SK-N-SH treated with all-trans-retinoic acid at 6 μM for 48 hours (cell line): ENCODE measurements at regions not wholly inside any gene's neighbourhood (a gene's known extent, or its start where the extent isn't known, plus 50 kb on each side); places are given as distances from the start of the nearest gene placed in this dataset.

Source experiments
- BACH2 ChIP-seq: fragments of 250-450 bp; sonication (Bioruptor Pico); IDR thresholded peaks from 2 replicates; pipeline ENCODE4 v1.9.0; 2021; ENCODE audit warnings: mild to moderate bottlenecking, borderline replicate concordance
- CSDC2 ChIP-seq: fragments of 250-450 bp; sonication (Bioruptor Pico); IDR thresholded peaks from 2 replicates; pipeline ENCODE4 v1.5.0; 2020; ENCODE audit warnings: mild to moderate bottlenecking, moderate library complexity
- GLIS3 ChIP-seq: fragments of 250-450 bp; sonication (Bioruptor Pico); IDR thresholded peaks from 2 replicates; pipeline ENCODE4 v1.5.0; 2020; ENCODE audit warnings: mild to moderate bottlenecking, moderate library complexity
- OSR1 ChIP-seq: fragments of 250-450 bp; sonication (Bioruptor Pico); IDR thresholded peaks from 2 replicates; pipeline ENCODE4 v1.8.0; 2022; ENCODE audit warnings: moderate library complexity, mild to moderate bottlenecking, inconsistent platforms
- RARB ChIP-seq: fragments of 250-450 bp; sonication (Bioruptor Pico); IDR thresholded peaks from 2 replicates; pipeline ENCODE4 v1.8.0; 2021; ENCODE audit warnings: mild to moderate bottlenecking, moderate library complexity
- SNAI2 ChIP-seq: fragments of 250-450 bp; sonication (Bioruptor Pico); IDR thresholded peaks from 2 replicates; pipeline ENCODE4 v1.5.0; 2020; ENCODE audit warnings: mild to moderate bottlenecking, moderate library complexity
- TOX ChIP-seq: fragments of 250-450 bp; sonication (Bioruptor Pico); IDR thresholded peaks from 2 replicates; pipeline ENCODE4 v1.8.0; 2021; ENCODE audit warnings: mild to moderate bottlenecking, moderate library complexity, borderline replicate concordance
- ZFP3 ChIP-seq: fragments of 250-450 bp; sonication (Bioruptor Pico); IDR thresholded peaks from 2 replicates; pipeline ENCODE4 v1.5.0; 2020; ENCODE audit warnings: mild to moderate bottlenecking, moderate library complexity
- ZFP30 ChIP-seq: fragments of 450-650 bp; formaldehyde crosslinking; IDR thresholded peaks from 2 replicates; pipeline ENCODE4 v1.5.0; 2022; ENCODE audit warnings: mild to moderate bottlenecking, moderate library complexity
- ZNF565 ChIP-seq: fragments of 450-650 bp; formaldehyde crosslinking; conservative IDR thresholded peaks from 2 replicates; pipeline ENCODE4 v1.5.0; 2020; ENCODE audit warnings: low read depth, mild to moderate bottlenecking, moderate library complexity
- ZNF8 ChIP-seq: fragments of 450-650 bp; formaldehyde crosslinking; IDR thresholded peaks from 2 replicates; pipeline ENCODE4 v1.5.0; 2020; ENCODE audit warnings: mild to moderate bottlenecking, moderate library complexity
- TF ChIP-seq, protein P1 (sequence below): fragments of 250-450 bp; sonication (Bioruptor Pico); IDR thresholded peaks from 2 replicates; pipeline ENCODE4 v1.8.0; 2020; ENCODE audit warnings: mild to moderate bottlenecking, moderate library complexity, borderline replicate concordance
- TF ChIP-seq, protein P2 (sequence below): fragments of 250-450 bp; sonication (Bioruptor Pico); IDR thresholded peaks from 2 replicates; pipeline ENCODE4 v1.8.0; 2021; ENCODE audit warnings: low read depth, mild to moderate bottlenecking, moderate library complexity, borderline replicate concordance

DNA sequence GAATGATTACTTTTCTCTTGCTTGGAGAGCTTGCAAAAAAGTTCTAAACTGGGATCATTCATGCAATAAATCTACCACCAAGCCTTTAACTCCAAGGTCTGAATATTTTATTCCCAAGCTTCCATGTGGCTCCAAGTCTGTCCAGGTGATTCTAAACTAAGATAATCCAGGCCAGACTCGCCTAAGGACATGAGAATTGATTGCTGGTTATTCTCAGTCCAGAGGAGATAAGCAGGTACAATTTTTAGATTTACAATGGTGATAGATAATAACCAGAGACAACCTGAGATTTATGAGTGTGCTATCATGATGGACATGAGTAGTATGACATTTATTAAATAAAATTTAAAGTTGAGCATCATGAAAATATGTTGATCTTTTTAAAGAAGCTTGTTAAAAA is 156.5 kb upstream of the SPRY2 start:
- TF ChIP-seq ZNF8 (CRISPR knock-in tag) (no peak), GLIS3 (CRISPR knock-in tag) (no peak), ZNF565 (no peak), TOX (CRISPR knock-in tag) (no peak), ZFP30 (CRISPR knock-in tag) (no peak), ZFP3 (CRISPR knock-in tag) (no peak), RARB (CRISPR knock-in tag) (no peak), OSR1 (CRISPR knock-in tag) (no peak), CSDC2 (CRISPR knock-in tag) (no peak), SNAI2 (CRISPR knock-in tag) (no peak), BACH2 (CRISPR knock-in tag) (no peak)
- TF ChIP-seq, protein P1, sequence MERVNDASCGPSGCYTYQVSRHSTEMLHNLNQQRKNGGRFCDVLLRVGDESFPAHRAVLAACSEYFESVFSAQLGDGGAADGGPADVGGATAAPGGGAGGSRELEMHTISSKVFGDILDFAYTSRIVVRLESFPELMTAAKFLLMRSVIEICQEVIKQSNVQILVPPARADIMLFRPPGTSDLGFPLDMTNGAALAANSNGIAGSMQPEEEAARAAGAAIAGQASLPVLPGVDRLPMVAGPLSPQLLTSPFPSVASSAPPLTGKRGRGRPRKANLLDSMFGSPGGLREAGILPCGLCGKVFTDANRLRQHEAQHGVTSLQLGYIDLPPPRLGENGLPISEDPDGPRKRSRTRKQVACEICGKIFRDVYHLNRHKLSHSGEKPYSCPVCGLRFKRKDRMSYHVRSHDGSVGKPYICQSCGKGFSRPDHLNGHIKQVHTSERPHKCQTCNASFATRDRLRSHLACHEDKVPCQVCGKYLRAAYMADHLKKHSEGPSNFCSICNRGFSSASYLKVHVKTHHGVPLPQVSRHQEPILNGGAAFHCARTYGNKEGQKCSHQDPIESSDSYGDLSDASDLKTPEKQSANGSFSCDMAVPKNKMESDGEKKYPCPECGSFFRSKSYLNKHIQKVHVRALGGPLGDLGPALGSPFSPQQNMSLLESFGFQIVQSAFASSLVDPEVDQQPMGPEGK: no peak
- TF ChIP-seq, protein P2, sequence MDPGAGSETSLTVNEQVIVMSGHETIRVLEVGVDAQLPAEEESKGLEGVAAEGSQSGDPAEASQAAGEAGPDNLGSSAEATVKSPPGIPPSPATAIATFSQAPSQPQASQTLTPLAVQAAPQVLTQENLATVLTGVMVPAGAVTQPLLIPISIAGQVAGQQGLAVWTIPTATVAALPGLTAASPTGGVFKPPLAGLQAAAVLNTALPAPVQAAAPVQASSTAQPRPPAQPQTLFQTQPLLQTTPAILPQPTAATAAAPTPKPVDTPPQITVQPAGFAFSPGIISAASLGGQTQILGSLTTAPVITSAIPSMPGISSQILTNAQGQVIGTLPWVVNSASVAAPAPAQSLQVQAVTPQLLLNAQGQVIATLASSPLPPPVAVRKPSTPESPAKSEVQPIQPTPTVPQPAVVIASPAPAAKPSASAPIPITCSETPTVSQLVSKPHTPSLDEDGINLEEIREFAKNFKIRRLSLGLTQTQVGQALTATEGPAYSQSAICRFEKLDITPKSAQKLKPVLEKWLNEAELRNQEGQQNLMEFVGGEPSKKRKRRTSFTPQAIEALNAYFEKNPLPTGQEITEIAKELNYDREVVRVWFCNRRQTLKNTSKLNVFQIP: no peak
